ENCODE measurements at regions not wholly inside any gene's neighbourhood (a gene's known extent, or its start where the extent isn't known, plus 50 kb on each side); places are given as distances from the start of the nearest gene placed in this dataset.

- Mint-ChIP-seq H3K36me3 (ENCODE audit: insufficient read depth, unreplicated experiment) (no peaks in the 10 kb centered on the region), H3K9me3 (ENCODE audit: low read depth, unreplicated experiment) (no peaks in the 10 kb centered on the region), H3K27me3 (ENCODE audit: unreplicated experiment) (no peaks in the 10 kb centered on the region), H3K27ac (ENCODE audit: unreplicated experiment) (peak overlapping the region; percentile 9), H3K4me1 (ENCODE audit: low read depth, unreplicated experiment) (peaks cover 31% of the 10 kb centered on the region), H3K4me3 (ENCODE audit: low read depth, unreplicated experiment) (no peak overlapping the region)
- BruUV-seq (replicated peaks): no TSS peak
- CTCF ChIA-PET: interaction anchor here (1.2 kb wide), 1 partner anchor 128 kb away, joined by 3 read pairs; no protein-coding TSS in a partner anchor
- no peak for DNase-seq
- intact Hi-C loops (cut with micrococcal nuclease; ENCODE audit: unreplicated experiment): no loop called here
- no peak for TF ChIP-seq CTCF (IDR thresholded peaks at IDR 0.05; ENCODE audit: unreplicated experiment)
These were observed 77.9 kb upstream of the ANO1 start for GRCh38 chr11:70000228-70000627.

DNA sequence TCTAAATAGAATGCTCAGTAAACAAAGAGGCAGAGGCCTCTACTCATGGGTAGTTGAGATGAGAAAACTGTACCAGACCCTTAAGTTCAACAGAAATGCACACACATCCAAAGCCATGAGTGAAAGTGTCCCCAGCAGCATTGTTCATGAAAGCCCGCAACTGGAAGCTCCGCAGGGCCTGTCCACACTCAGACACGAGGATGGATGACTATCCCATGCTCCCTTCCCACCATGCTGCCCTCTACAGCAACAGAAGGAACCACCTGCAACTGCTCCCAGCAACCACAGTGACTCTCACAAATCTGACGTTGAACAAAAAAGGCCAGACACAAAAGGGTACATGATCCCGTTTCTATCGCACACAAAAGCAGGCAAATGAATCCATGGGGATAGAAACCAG is 76.9 kb upstream of the ANO1 start:
- no peak for TF ChIP-seq CTCF (IDR thresholded peaks at IDR 0.05; ENCODE audit: unreplicated experiment)
- H3K27me3 Mint-ChIP-seq (ENCODE audit: unreplicated experiment): no peaks in the 10 kb centered on the region
- no peak overlapping the region for H3K27ac Mint-ChIP-seq (ENCODE audit: unreplicated experiment)
- no peak for DNase-seq
- peaks cover 31% of the 10 kb centered on the region for H3K4me1 Mint-ChIP-seq (ENCODE audit: low read depth, unreplicated experiment)
- CTCF ChIA-PET: no interaction called here
- H3K36me3 Mint-ChIP-seq (ENCODE audit: insufficient read depth, unreplicated experiment): no peaks in the 10 kb centered on the region
- no peak overlapping the region for H3K4me3 Mint-ChIP-seq (ENCODE audit: low read depth, unreplicated experiment)
- H3K9me3 Mint-ChIP-seq (ENCODE audit: low read depth, unreplicated experiment): no peaks in the 10 kb centered on the region
- BruUV-seq (replicated peaks): no TSS peak
- intact Hi-C loops (cut with micrococcal nuclease; ENCODE audit: unreplicated experiment): no loop called here

DNA sequence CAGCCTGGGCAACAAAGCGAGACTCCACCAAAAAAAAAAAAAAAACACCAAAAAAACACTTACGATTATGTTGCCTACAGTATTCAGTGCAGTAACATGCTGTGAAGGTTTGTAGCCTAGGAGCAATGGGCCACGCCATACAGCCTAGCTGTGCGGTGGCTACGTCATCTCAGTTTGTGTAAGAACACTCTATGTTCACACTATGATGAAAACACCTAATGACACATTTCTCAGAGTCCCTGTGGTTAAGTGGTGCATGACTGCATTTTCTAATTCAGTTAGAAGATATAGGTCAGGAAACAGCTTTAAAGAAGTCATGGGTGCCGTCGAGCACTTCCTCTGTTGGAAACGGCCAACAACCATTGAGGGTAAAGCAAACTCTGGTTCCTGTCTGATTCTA is 75.7 kb upstream of the ANO1 start:
- Mint-ChIP-seq H3K27ac (ENCODE audit: unreplicated experiment) (no peak overlapping the region), H3K36me3 (ENCODE audit: insufficient read depth, unreplicated experiment) (no peaks in the 10 kb centered on the region), H3K4me3 (ENCODE audit: low read depth, unreplicated experiment) (no peak overlapping the region), H3K4me1 (ENCODE audit: low read depth, unreplicated experiment) (peaks cover 31% of the 10 kb centered on the region), H3K27me3 (ENCODE audit: unreplicated experiment) (no peaks in the 10 kb centered on the region), H3K9me3 (ENCODE audit: low read depth, unreplicated experiment) (no peaks in the 10 kb centered on the region)
- intact Hi-C loops (cut with micrococcal nuclease; ENCODE audit: unreplicated experiment): no loop called here
- CTCF ChIA-PET: no interaction called here
- no peak for DNase-seq
- no peak for TF ChIP-seq CTCF (IDR thresholded peaks at IDR 0.05; ENCODE audit: unreplicated experiment)
- BruUV-seq (replicated peaks): no TSS peak

DNA sequence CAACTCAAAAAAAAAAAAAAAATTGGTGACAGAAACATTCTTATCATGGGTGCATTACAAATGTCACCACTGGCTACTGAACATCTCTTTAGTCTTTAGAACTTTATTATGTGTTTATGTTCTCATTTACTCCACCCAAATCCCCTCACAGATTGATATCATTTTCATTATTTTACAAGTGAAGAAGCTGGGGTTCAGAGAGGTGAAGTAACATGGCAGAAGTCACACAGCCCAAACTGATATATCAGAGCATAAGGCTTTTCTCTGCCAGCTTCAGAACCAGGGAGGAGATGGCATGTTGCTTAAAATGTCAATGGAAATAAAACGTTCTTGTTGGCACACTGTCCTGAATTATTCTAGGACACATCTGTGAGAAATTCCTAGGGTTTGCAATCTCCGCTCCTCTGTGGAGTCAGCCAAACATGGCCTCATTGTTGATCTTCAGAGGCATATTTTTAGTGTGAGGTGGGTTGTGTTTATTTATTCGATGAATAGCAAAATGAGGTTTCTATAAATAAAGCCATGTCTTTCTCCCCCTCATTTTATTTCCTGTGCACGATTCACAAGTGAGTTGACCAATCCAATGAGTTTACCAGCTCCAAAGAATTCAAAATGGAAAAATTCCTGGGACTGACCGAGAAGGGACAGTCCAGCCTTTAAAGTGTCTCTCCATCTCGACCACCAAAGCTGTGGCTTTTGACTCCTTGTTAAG is 72.9 kb upstream of the ANO1 start:
- CTCF ChIA-PET: no interaction called here

More for the DNA sequence above, 72.9 kb upstream of the ANO1 start:
- no peak for DNase-seq
- no TSS peak for BruUV-seq (replicated peaks)
- H3K4me1 Mint-ChIP-seq (ENCODE audit: low read depth, unreplicated experiment): peaks cover 5% of the 10 kb centered on the region
- H3K27ac Mint-ChIP-seq (ENCODE audit: unreplicated experiment): no peak overlapping the region
- H3K36me3 Mint-ChIP-seq (ENCODE audit: insufficient read depth, unreplicated experiment): no peaks in the 10 kb centered on the region
- intact Hi-C loops (cut with micrococcal nuclease; ENCODE audit: unreplicated experiment): no loop called here
- no peak for TF ChIP-seq CTCF (IDR thresholded peaks at IDR 0.05; ENCODE audit: unreplicated experiment)
- H3K9me3 Mint-ChIP-seq (ENCODE audit: low read depth, unreplicated experiment): no peaks in the 10 kb centered on the region
- H3K27me3 Mint-ChIP-seq (ENCODE audit: unreplicated experiment): no peaks in the 10 kb centered on the region
- no peak overlapping the region for H3K4me3 Mint-ChIP-seq (ENCODE audit: low read depth, unreplicated experiment)
